ENCODE measurements at regions not wholly inside any gene's neighbourhood (a gene's known extent, or its start where the extent isn't known, plus 50 kb on each side); places are given as distances from the start of the nearest gene placed in this dataset.

DNA sequence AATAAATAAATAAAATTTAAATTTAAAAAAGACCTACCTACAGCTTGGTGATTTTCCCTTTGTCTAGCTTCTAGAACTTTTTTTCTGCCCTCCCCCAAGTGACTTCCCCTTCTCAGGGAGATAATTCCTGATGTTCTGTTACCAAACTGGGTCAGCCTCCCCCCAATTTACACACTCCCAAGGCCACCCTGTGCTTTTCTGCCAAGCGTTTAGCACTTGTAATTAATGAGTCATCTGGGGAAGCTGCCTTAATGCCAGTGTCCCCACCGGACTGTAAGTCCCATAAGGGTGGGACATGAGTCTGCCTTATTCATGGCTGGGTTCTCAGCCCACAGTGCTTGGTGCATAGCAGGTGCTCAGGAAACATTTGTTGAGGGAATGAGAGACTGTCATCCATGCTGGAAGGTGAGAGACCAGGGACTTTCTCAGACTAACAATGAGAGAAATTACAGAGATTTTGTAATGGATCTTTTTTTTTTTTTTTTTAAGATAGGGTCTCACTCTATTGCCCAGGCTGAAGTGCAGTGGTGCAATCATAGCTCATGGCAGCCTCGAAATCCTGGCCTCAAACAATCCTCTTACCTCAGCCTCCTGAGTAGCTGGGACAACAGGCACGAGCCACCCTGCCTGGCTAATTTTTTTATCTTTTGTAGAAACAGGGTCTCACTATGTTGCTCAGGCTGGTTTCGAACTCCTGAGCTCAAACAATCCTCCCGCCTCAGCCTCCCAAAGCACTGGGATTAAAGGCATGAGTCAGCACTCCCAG lies 106.8 kb downstream of the PHETA1 start:
- TF ChIP-seq JUN (CRISPR knock-in tag; IDR thresholded peaks at IDR 0.05), result no peak
- TF ChIP-seq, protein P1, sequence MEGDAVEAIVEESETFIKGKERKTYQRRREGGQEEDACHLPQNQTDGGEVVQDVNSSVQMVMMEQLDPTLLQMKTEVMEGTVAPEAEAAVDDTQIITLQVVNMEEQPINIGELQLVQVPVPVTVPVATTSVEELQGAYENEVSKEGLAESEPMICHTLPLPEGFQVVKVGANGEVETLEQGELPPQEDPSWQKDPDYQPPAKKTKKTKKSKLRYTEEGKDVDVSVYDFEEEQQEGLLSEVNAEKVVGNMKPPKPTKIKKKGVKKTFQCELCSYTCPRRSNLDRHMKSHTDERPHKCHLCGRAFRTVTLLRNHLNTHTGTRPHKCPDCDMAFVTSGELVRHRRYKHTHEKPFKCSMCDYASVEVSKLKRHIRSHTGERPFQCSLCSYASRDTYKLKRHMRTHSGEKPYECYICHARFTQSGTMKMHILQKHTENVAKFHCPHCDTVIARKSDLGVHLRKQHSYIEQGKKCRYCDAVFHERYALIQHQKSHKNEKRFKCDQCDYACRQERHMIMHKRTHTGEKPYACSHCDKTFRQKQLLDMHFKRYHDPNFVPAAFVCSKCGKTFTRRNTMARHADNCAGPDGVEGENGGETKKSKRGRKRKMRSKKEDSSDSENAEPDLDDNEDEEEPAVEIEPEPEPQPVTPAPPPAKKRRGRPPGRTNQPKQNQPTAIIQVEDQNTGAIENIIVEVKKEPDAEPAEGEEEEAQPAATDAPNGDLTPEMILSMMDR (IDR thresholded peaks at IDR 0.05), result no peak
- TF ChIP-seq PRRX2 (CRISPR knock-in tag; IDR thresholded peaks at IDR 0.05), result no peak
- TF ChIP-seq ZNF138 (CRISPR knock-in tag; conservative IDR thresholded peaks at IDR 0.05), result no peak
- TF ChIP-seq, protein P2, sequence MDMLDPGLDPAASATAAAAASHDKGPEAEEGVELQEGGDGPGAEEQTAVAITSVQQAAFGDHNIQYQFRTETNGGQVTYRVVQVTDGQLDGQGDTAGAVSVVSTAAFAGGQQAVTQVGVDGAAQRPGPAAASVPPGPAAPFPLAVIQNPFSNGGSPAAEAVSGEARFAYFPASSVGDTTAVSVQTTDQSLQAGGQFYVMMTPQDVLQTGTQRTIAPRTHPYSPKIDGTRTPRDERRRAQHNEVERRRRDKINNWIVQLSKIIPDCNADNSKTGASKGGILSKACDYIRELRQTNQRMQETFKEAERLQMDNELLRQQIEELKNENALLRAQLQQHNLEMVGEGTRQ (CRISPR knock-in tag; IDR thresholded peaks at IDR 0.05), result no peak
- TF ChIP-seq, protein P3, sequence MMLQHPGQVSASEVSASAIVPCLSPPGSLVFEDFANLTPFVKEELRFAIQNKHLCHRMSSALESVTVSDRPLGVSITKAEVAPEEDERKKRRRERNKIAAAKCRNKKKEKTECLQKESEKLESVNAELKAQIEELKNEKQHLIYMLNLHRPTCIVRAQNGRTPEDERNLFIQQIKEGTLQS (CRISPR knock-in tag; conservative IDR thresholded peaks at IDR 0.05), result no peak
